ENCODE measurements at regions not wholly inside any gene's neighbourhood (a gene's known extent, or its start where the extent isn't known, plus 50 kb on each side); places are given as distances from the start of the nearest gene placed in this dataset.

DNA sequence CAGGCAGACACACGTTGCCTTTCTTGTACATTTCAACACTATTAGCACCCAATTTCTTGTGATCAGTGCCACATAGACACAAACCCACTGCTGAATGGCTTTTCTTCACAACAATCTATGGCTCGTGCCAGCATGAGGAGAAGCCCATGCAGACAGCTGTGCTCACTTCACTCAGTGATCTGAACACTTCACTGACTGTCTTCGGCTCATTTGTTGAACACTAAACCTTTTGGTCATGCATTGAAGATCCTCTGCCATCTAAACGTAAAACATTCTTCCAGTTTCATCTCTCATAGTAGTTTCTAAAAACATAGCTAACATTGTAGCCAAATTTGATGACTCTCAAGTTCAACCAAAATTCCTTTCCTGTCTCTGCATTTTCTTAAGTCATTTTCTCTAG is 331.0 kb upstream of the ZP4 start:
- no peak for DNase-seq (ENCODE audit: low spot score)
- Mint-ChIP-seq H3K36me3 (peaks cover 29% of the 10 kb centered on the region), H3K4me3 (no peak overlapping the region), H3K27me3 (ENCODE audit: low read depth) (no peaks in the 10 kb centered on the region), H3K4me1 (peaks cover 14% of the 10 kb centered on the region), H3K9me3 (peaks cover 34% of the 10 kb centered on the region), H3K27ac (no peak overlapping the region)
- ATAC-seq, result no peak
- ChIA-PET POLR2A (no interaction called here), CTCF (interaction anchor here (1.3 kb wide), 1 partner anchor 357 kb away, joined by 3 read pairs; no protein-coding TSS in a partner anchor)
- TF ChIP-seq ZNF671 (CRISPR knock-in tag; IDR thresholded peaks at IDR 0.05), result no peak
- TF ChIP-seq, protein P1, sequence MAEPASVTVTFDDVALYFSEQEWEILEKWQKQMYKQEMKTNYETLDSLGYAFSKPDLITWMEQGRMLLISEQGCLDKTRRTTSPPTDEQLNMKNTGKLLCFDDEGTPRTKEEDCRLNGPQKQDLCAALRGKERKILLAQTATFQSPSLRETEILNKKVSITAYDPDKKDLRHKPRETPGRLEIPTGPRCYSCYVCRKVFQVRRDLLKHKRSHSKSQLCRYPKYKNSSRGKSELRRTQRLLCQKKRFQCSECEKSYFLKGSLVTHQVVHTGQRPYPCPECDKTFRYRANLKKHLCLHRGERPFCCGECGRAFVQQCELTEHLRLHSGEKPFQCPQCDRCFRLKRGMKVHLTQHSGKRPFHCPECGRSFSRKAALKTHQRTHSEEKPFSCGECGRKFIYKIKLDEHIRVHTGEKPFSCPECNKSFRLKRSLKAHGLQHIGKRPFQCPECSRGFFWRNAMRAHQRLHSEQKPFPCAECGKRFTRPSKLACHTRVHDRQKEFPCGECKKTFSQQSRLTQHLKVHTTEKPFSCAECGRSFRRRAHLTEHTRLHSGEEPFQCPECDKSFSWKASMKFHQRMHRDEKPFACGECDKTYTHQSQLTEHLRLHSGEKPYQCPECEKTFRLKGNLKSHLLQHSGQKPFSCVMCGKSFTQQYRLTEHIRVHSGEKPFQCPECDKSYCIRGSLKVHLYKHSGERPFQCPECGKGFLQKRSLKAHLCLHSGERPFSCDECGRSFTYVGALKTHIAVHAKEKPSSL (CRISPR knock-in tag; conservative IDR thresholded peaks at IDR 0.05), result no peak
- TF ChIP-seq, protein P2, sequence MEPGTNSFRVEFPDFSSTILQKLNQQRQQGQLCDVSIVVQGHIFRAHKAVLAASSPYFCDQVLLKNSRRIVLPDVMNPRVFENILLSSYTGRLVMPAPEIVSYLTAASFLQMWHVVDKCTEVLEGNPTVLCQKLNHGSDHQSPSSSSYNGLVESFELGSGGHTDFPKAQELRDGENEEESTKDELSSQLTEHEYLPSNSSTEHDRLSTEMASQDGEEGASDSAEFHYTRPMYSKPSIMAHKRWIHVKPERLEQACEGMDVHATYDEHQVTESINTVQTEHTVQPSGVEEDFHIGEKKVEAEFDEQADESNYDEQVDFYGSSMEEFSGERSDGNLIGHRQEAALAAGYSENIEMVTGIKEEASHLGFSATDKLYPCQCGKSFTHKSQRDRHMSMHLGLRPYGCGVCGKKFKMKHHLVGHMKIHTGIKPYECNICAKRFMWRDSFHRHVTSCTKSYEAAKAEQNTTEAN (CRISPR knock-in tag; IDR thresholded peaks at IDR 0.05), result no peak
- TF ChIP-seq ZNF263 (CRISPR knock-in tag; IDR thresholded peaks at IDR 0.05; ENCODE audit: low read depth), result no peak
- TF ChIP-seq TEAD1 (CRISPR knock-in tag; IDR thresholded peaks at IDR 0.05), result no peak
- TF ChIP-seq EMX1 (CRISPR knock-in tag; IDR thresholded peaks at IDR 0.05), result no peak
- no peak for TF ChIP-seq NR2C2 (CRISPR knock-in tag; IDR thresholded peaks at IDR 0.05)

DNA sequence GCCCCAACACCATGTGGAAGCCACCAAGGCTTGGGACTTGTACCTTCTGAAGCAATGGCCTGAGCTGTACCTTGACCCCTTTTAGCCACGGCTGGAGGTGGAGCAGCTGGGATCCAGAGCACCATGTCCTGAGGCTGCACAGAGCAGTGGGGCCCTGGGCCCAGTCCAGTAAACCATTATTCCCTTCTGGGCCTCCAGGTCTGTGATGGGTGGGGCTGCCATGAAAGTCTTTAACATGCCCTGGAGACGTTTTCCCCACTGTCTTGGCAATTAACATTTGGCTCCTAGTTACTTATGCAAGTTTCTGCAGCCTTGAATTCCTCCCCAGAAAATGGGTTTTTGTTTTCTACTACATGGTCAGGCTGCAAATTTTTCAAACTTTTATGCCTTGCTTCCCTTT is 323.7 kb upstream of the ZP4 start:
- Mint-ChIP-seq H3K36me3 (peaks cover 35% of the 10 kb centered on the region), H3K9me3 (peaks cover 53% of the 10 kb centered on the region), H3K27ac (no peak overlapping the region), H3K4me1 (no peaks in the 10 kb centered on the region), H3K27me3 (ENCODE audit: low read depth) (no peaks in the 10 kb centered on the region), H3K4me3 (no peak overlapping the region)
- no peak for TF ChIP-seq SOX15 (CRISPR knock-in tag; IDR thresholded peaks at IDR 0.05)
- DNase-seq (ENCODE audit: low spot score) (no peak), ATAC-seq (no peak)
- ChIA-PET CTCF (no interaction called here), POLR2A (no interaction called here)

DNA sequence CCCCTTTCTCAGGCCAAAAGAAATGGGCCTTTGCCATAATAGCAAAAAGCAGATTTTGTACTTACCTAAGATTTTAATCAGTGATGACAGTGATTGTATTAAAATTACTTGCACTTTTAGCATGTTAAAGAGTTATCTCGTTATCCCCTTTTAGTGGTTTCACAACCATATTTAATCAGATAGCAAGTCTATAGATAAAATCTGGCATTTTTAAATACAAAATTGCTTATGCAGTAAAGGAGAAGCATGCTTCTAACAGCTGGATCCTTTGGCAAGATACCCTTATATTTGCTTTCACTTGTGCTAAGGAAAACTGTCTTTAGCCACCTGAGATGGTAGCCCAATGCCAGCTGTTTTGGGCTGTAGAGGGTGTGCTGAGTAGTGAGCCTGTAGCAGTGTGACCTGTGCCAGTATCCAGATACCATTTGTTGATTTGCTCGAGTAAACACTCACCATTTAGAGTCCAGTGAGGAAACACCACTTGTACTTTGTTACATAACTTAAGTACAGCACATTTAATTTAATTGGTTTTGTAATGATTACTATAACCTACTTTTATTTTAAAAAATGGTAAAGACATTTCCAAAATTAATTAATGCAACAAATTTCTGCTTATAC is 314.4 kb upstream of the ZP4 start:
- Mint-ChIP-seq H3K4me1 (no peaks in the 10 kb centered on the region), H3K4me3 (no peak overlapping the region), H3K27me3 (ENCODE audit: low read depth) (peaks cover 3% of the 10 kb centered on the region), H3K9me3 (peaks cover 30% of the 10 kb centered on the region), H3K36me3 (peaks cover 13% of the 10 kb centered on the region), H3K27ac (no peak overlapping the region)
- ATAC-seq, result no peak
- ChIA-PET POLR2A (no interaction called here), CTCF (no interaction called here)
- no peak for DNase-seq (ENCODE audit: low spot score)
- TF ChIP-seq, protein P3, sequence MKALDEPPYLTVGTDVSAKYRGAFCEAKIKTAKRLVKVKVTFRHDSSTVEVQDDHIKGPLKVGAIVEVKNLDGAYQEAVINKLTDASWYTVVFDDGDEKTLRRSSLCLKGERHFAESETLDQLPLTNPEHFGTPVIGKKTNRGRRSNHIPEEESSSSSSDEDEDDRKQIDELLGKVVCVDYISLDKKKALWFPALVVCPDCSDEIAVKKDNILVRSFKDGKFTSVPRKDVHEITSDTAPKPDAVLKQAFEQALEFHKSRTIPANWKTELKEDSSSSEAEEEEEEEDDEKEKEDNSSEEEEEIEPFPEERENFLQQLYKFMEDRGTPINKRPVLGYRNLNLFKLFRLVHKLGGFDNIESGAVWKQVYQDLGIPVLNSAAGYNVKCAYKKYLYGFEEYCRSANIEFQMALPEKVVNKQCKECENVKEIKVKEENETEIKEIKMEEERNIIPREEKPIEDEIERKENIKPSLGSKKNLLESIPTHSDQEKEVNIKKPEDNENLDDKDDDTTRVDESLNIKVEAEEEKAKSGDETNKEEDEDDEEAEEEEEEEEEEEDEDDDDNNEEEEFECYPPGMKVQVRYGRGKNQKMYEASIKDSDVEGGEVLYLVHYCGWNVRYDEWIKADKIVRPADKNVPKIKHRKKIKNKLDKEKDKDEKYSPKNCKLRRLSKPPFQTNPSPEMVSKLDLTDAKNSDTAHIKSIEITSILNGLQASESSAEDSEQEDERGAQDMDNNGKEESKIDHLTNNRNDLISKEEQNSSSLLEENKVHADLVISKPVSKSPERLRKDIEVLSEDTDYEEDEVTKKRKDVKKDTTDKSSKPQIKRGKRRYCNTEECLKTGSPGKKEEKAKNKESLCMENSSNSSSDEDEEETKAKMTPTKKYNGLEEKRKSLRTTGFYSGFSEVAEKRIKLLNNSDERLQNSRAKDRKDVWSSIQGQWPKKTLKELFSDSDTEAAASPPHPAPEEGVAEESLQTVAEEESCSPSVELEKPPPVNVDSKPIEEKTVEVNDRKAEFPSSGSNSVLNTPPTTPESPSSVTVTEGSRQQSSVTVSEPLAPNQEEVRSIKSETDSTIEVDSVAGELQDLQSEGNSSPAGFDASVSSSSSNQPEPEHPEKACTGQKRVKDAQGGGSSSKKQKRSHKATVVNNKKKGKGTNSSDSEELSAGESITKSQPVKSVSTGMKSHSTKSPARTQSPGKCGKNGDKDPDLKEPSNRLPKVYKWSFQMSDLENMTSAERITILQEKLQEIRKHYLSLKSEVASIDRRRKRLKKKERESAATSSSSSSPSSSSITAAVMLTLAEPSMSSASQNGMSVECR (CRISPR knock-in tag; IDR thresholded peaks at IDR 0.05; ENCODE audit: borderline replicate concordance), result no peak
- TF ChIP-seq, protein P4, sequence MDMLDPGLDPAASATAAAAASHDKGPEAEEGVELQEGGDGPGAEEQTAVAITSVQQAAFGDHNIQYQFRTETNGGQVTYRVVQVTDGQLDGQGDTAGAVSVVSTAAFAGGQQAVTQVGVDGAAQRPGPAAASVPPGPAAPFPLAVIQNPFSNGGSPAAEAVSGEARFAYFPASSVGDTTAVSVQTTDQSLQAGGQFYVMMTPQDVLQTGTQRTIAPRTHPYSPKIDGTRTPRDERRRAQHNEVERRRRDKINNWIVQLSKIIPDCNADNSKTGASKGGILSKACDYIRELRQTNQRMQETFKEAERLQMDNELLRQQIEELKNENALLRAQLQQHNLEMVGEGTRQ (CRISPR knock-in tag; IDR thresholded peaks at IDR 0.05), result no peak
- TF ChIP-seq, protein P5, sequence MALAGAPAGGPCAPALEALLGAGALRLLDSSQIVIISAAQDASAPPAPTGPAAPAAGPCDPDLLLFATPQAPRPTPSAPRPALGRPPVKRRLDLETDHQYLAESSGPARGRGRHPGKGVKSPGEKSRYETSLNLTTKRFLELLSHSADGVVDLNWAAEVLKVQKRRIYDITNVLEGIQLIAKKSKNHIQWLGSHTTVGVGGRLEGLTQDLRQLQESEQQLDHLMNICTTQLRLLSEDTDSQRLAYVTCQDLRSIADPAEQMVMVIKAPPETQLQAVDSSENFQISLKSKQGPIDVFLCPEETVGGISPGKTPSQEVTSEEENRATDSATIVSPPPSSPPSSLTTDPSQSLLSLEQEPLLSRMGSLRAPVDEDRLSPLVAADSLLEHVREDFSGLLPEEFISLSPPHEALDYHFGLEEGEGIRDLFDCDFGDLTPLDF (CRISPR knock-in tag; IDR thresholded peaks at IDR 0.05), result no peak
